Adrenal gland (tissue), 5 donors: ENCODE measurements at regions not wholly inside any gene's neighbourhood (a gene's known extent, or its start where the extent isn't known, plus 50 kb on each side); places are given as distances from the start of the nearest gene placed in this dataset.

Source experiments
- POLR2A ChIP-seq, 2 donors: fragments of 450-650 bp; IDR thresholded peaks; one replicate each; pipeline ENCODE4 v1.6.1; 2017; ENCODE audit warnings: antibody characterized with exemption in 2 of 2, mild to moderate bottlenecking in 2 of 2, moderate library complexity in 1 of 2
- TF ChIP-seq, protein P1 (sequence below), 6 experiments: fragments of 450-650 bp in 4 of 6; fragments of 200-600 bp in 2 of 6; sonication (generic) in 1 of 6; IDR thresholded peaks; 1 replicate in 5 of 6; 2 replicates in 1 of 6; pipeline versions ENCODE4 v1.5.1 to v1.8.0; 2016 to 2021; ENCODE audit warnings: antibody characterized with exemption in 6 of 6, mild to moderate bottlenecking in 2 of 6, moderate library complexity in 1 of 6
- donor health status: DM: no; HTN: no; CAD: no.

DNA sequence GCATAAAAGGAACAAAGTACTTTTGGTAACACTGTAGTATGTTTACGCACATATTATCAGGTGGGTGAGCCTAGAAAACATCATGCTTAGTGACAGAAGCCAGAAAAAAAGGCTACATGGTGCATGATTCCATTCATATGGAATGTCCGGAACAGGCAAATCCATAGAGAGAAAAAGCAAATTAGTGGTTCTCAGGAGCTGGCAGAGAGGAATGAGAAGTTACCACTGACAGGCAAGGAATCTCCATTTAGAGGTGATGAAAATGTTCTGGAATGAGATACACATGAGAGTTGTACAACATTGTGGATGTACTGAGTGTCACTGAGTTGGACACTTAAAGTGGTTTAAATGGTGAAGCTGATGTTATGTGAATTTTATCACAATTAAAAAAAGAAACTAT, 976.9 kb downstream of the NLGN4Y start:
- TF ChIP-seq, protein P1, sequence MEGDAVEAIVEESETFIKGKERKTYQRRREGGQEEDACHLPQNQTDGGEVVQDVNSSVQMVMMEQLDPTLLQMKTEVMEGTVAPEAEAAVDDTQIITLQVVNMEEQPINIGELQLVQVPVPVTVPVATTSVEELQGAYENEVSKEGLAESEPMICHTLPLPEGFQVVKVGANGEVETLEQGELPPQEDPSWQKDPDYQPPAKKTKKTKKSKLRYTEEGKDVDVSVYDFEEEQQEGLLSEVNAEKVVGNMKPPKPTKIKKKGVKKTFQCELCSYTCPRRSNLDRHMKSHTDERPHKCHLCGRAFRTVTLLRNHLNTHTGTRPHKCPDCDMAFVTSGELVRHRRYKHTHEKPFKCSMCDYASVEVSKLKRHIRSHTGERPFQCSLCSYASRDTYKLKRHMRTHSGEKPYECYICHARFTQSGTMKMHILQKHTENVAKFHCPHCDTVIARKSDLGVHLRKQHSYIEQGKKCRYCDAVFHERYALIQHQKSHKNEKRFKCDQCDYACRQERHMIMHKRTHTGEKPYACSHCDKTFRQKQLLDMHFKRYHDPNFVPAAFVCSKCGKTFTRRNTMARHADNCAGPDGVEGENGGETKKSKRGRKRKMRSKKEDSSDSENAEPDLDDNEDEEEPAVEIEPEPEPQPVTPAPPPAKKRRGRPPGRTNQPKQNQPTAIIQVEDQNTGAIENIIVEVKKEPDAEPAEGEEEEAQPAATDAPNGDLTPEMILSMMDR (IDR thresholded peaks at IDR 0.05) = no peak
- TF ChIP-seq POLR2A (IDR thresholded peaks at IDR 0.05) = no peak
